ENCODE measurements at regions not wholly inside any gene's neighbourhood (a gene's known extent, or its start where the extent isn't known, plus 50 kb on each side); places are given as distances from the start of the nearest gene placed in this dataset.

DNA sequence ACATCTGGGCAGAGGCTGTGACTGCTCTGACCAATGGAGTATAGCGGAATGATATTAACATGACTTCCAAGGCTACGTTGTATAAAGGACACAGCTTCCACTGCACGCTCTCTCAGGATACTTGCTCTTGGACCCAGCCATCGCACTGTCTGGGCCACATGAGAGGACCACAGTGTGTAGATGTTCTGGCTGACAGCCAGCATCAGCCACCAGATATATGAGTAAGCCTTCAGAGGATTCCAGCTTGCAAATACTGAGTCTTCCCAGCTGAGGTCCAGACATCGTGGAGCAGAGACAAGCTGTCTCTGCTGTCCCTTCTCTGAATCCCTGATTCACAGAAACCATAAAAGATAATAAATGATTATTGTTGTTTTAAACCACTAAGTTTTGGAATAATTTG is 146.8 kb upstream of the USP9X start:
- Histone ChIP-seq H3K27me3 (no peaks in the 10 kb centered on the region), H3K4me3 (no peak overlapping the region), H3K27ac (no peak overlapping the region), H3K9me3 (no peaks in the 10 kb centered on the region), H3K4me1 (peaks cover 0 to 12% (median 5%) of the 10 kb centered on the region in 3 donors), H3K36me3 (no peaks in the 10 kb centered on the region)
- ATAC-seq, result no peak
- TF ChIP-seq, protein P1, sequence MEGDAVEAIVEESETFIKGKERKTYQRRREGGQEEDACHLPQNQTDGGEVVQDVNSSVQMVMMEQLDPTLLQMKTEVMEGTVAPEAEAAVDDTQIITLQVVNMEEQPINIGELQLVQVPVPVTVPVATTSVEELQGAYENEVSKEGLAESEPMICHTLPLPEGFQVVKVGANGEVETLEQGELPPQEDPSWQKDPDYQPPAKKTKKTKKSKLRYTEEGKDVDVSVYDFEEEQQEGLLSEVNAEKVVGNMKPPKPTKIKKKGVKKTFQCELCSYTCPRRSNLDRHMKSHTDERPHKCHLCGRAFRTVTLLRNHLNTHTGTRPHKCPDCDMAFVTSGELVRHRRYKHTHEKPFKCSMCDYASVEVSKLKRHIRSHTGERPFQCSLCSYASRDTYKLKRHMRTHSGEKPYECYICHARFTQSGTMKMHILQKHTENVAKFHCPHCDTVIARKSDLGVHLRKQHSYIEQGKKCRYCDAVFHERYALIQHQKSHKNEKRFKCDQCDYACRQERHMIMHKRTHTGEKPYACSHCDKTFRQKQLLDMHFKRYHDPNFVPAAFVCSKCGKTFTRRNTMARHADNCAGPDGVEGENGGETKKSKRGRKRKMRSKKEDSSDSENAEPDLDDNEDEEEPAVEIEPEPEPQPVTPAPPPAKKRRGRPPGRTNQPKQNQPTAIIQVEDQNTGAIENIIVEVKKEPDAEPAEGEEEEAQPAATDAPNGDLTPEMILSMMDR (IDR thresholded peaks at IDR 0.05), result no peak
- TF ChIP-seq POLR2AphosphoS5 (IDR thresholded peaks at IDR 0.05) (no peak), EP300 (IDR thresholded peaks at IDR 0.05) (no peak), POLR2A (IDR thresholded peaks at IDR 0.05) (no peak)
- WGBS, 2 donors (ENCODE audit: low coverage in 1 of 2), result 20 to 100% methylated on average over 1 of the region's 5 CpGs

DNA sequence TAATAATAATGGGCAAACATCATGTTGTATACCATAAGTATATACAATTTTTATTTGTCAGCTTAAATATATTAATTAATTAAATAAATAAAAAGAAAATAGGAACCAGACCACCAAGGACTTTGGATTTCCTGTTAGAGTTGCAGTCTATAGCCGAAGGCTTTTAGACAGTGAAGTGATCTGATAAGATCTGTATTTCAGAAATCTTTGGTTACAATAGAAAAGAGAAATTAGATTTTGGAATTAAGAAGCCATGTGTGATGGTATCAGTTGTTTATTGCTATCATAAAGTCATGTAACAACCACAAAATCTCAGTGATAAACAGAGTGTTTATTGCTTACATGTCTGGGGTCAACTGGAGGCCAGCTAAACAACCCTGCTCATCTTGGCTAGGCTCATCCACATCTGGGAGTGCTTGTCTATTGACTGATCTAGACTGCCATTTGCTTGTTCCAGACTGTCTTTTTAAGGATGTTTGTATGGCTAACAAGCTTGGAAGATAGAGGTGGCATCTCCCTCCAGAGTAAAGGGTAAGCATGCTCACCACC is 142.1 kb upstream of the USP9X start:
- TF ChIP-seq POLR2A (IDR thresholded peaks at IDR 0.05) (no peak), POLR2AphosphoS5 (IDR thresholded peaks at IDR 0.05) (no peak), EP300 (IDR thresholded peaks at IDR 0.05) (no peak)
- TF ChIP-seq, protein P1 (IDR thresholded peaks at IDR 0.05), result no peak
- H3K27me3 ChIP-seq, result no peaks in the 10 kb centered on the region
- no peak for ATAC-seq
- no peaks in the 10 kb centered on the region for H3K9me3 ChIP-seq
- H3K27ac ChIP-seq, result no peak overlapping the region
- 60% methylated on average over 1 of the region's 1 CpG; no CpG with 5 or more reads in 1 of the 2 donors for WGBS, 2 donors (ENCODE audit: low coverage in 1 of 2)
- H3K4me3 ChIP-seq, result no peak overlapping the region
- peaks cover 0 to 7% (median 0%) of the 10 kb centered on the region in 3 donors for H3K4me1 ChIP-seq
- no peaks in the 10 kb centered on the region for H3K36me3 ChIP-seq

DNA sequence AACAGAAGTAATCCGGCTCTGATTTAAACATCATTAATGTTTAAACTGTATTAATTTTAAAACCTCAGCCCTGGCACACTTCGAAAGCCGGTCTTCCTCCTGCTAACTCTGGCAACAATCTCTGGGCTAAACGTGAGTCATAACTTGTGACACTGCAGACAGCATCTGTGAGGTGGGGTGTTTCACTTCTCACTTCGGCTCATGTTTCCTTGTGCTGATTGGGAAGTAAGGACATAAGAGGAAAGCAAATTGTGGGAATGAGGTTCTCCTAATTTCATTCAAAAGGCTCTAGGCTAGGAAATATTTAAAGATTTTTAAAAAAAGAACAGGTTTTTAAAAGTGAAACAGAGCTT is 139.9 kb upstream of the USP9X start:
- TF ChIP-seq POLR2A (IDR thresholded peaks at IDR 0.05), result no peak
- TF ChIP-seq, protein P1 (IDR thresholded peaks at IDR 0.05), result no peak
- no peak for TF ChIP-seq EP300 (IDR thresholded peaks at IDR 0.05)
- peak; percentile 62 for TF ChIP-seq POLR2AphosphoS5 (IDR thresholded peaks at IDR 0.05)
- WGBS, 2 donors (ENCODE audit: low coverage in 1 of 2), result 1 to 38% methylated on average over 4 to 5 of the region's 5 CpGs

DNA sequence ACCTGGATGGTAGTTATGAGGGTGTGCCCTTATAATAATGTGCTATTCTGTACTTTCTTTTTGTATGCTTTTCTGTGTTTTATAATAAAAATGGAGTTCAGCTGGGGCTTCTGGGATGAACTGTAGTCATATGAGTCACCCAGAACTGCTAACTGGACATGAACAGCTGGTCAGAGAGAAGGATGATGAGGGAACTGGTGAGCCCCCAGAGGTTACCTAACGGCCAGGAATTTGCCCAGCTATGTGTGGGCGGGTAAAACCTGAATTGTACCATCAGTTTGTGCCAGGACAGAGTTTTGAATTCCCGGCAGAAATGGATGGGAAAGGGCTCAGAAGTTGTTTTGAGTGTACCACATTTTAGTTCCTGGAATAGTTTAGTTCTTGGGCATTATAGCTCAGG is 138.0 kb upstream of the USP9X start:
- WGBS, 2 donors (ENCODE audit: low coverage in 1 of 2), result 0 to 60% methylated on average over 1 of the region's 3 CpGs
- Histone ChIP-seq H3K4me1 (peaks cover 0 to 7% (median 0%) of the 10 kb centered on the region in 3 donors), H3K4me3 (no peak overlapping the region), H3K27ac (peak overlapping the region in 2 of 4 donors; percentile 27 to 43), H3K36me3 (no peaks in the 10 kb centered on the region), H3K9me3 (no peaks in the 10 kb centered on the region), H3K27me3 (no peaks in the 10 kb centered on the region)
- no peak for ATAC-seq
- TF ChIP-seq, protein P1 (IDR thresholded peaks at IDR 0.05), result no peak
- TF ChIP-seq POLR2AphosphoS5 (IDR thresholded peaks at IDR 0.05), result peak; percentile 90

More for the DNA sequence above, 139.9 kb upstream of the USP9X start:
- H3K27ac ChIP-seq, result peak overlapping the region in 3 of 4 donors; percentile 38 to 67 (median 52)
- no peaks in the 10 kb centered on the region for H3K27me3 ChIP-seq
- H3K9me3 ChIP-seq, result no peaks in the 10 kb centered on the region
- H3K4me3 ChIP-seq, result no peak overlapping the region
- peaks cover 0 to 7% (median 0%) of the 10 kb centered on the region in 3 donors for H3K4me1 ChIP-seq
- ATAC-seq, result peak; percentile 95
- no peaks in the 10 kb centered on the region for H3K36me3 ChIP-seq

DNA sequence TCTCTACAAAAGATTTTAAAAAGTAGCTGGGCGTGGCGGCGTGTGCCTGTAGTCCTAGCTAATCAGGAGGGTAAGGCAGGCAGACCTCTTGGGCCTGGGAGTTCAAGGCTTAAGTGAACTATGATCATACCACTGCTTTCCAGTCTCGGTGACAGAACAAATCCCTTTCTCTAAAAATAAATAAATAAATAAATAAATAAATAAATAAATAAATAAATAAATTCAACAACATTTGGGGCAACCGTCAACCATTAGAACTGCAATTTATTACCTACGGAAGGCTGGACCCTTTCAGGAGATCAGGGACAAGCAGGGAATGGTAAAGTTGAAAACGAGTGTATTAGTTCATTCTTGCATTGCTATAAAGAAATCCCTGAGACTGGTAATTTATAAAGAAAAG is 136.2 kb upstream of the USP9X start:
- Histone ChIP-seq H3K27me3 (no peaks in the 10 kb centered on the region), H3K27ac (no peak overlapping the region), H3K4me3 (no peak overlapping the region), H3K36me3 (no peaks in the 10 kb centered on the region), H3K9me3 (no peaks in the 10 kb centered on the region), H3K4me1 (peaks cover 0 to 7% (median 0%) of the 10 kb centered on the region in 3 donors)
- TF ChIP-seq POLR2AphosphoS5 (IDR thresholded peaks at IDR 0.05) (no peak), POLR2A (IDR thresholded peaks at IDR 0.05) (no peak)
- WGBS, 2 donors (ENCODE audit: low coverage in 1 of 2), result 47 to 80% methylated on average over 3 to 7 of the region's 7 CpGs
- ATAC-seq, result no peak

Data from gastroesophageal sphincter (tissue), 4 donors.